MCF 10A (cell line): ENCODE measurements at regions not wholly inside any gene's neighbourhood (a gene's known extent, or its start where the extent isn't known, plus 50 kb on each side); places are given as distances from the start of the nearest gene placed in this dataset.

ENCODE experiments used
- BruUV-seq: library from RNA; stranded (reverse); fragments of 400-500 nt; replicated peaks from 2 replicates; lab custom pipeline; 2021; lab: Mats Ljungman, UMichigan
- CTCF ChIA-PET: fragments of 300-600 bp; sonication (Branson Sonifier 250); formaldehyde crosslinking; extraction: SDS; loops from one replicate; lab custom pipeline; 2021; ENCODE audit warnings: antibody characterized with exemption, inconsistent platforms; lab: Yijun Ruan, JAX
- POLR2A ChIA-PET: fragments of 300-600, 350-650 bp; sonication (Branson Sonifier 250); formaldehyde crosslinking; extraction: SDS; loops from one replicate; lab custom pipeline; 2020; ENCODE audit warnings: antibody characterized with exemption, inconsistent platforms; lab: Yijun Ruan, JAX
- DNase-seq: peaks from one replicate; pipeline ENCODE4 v3.0.0-alpha.2; 2018; ENCODE audit not compliant: unreplicated experiment
- H3K27ac Mint-ChIP-seq: one replicate; pipeline ENCODE4 v1.8.0; 2022; ENCODE audit warnings: mild to moderate bottlenecking, low read depth, mixed read lengths; ENCODE audit not compliant: unreplicated experiment
- H3K27me3 Mint-ChIP-seq: one replicate; pipeline ENCODE4 v1.8.0; 2022; ENCODE audit warnings: mixed read lengths; ENCODE audit not compliant: insufficient read depth, unreplicated experiment
- H3K36me3 Mint-ChIP-seq: one replicate; pipeline ENCODE4 v1.8.0; 2022; ENCODE audit warnings: mild to moderate bottlenecking, moderate library complexity, mixed read lengths; ENCODE audit not compliant: insufficient read depth, unreplicated experiment
- H3K4me1 Mint-ChIP-seq: one replicate; pipeline ENCODE4 v1.8.0; 2022; ENCODE audit warnings: mixed read lengths; ENCODE audit not compliant: insufficient read depth, unreplicated experiment
- H3K4me3 Mint-ChIP-seq: one replicate; pipeline ENCODE4 v1.8.0; 2022; ENCODE audit warnings: mild to moderate bottlenecking, moderate library complexity, mixed read lengths; ENCODE audit not compliant: unreplicated experiment
- H3K9me3 Mint-ChIP-seq: one replicate; pipeline ENCODE4 v1.8.0; 2022; ENCODE audit warnings: mixed read lengths; ENCODE audit not compliant: unreplicated experiment
- CTCF ChIP-seq: fragments of 200-600 bp; IDR thresholded peaks from one replicate; pipeline ENCODE4 v1.8.0; 2022; ENCODE audit warnings: antibody characterized with exemption, mild to moderate bottlenecking; ENCODE audit not compliant: unreplicated experiment
- intact Hi-C: fragments of 100-400 bp; cut with micrococcal nuclease; formaldehyde crosslinking; loops from 2 replicates; pipeline ENCODE4 v1.14.1; 2022

DNA sequence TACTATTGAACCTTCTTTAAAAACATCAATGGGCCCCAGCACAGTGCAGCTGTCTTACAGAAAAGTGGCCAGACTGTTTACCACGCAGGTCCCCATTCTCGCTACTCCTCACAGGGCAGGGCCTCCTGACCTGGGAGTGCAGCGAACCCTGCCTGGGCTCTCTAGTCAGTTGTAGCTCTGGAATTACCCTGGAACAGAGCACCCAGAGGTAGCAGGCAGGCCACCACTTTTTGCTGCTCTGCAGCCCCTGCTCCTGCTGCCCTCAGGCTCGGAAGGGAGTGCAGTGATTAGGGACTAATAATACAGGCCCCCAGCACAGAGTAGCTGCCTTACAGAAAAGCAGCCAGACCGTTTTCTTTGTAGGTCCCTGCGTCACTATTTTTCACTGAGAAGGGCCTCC, 1563.0 kb downstream of the SUCLG1 start:
- ChIA-PET POLR2A (interaction anchor here (0.6 kb wide), 1 partner anchor 50 kb away, joined by 3 read pairs; no protein-coding TSS in a partner anchor), CTCF (interaction anchor here (0.6 kb wide), 2 partner anchors 18 to 85 kb away, joined by 3 to 4 read pairs; no protein-coding TSS in a partner anchor)
- no peak for TF ChIP-seq CTCF
- Mint-ChIP-seq H3K27me3 (no peaks in the 10 kb centered on the region), H3K36me3 (no peaks in the 10 kb centered on the region), H3K9me3 (no peaks in the 10 kb centered on the region), H3K4me3 (no peak overlapping the region), H3K27ac (no peak overlapping the region), H3K4me1 (no peaks in the 10 kb centered on the region)
- DNase-seq = no peak
- intact Hi-C loops = no loop called here
- BruUV-seq = no TSS peak

DNA sequence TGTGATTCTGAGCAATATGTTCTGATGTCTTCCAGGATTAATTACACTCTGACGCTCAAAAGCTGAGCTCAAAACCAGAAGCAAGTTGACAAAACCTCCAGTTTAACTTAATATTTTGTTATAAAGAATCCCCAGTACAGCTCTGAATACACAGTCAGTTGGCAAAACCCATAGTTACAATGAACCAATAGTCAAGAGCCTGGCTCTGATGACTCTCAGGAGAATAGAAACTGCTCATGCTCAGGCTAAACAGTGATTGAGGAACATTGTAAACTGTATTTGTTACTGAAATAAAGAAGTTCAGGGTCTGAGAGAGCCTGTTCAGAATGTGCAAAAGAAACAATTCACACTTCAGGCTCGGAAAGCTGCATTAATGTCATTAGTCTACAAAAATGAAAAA, 1565.9 kb downstream of the SUCLG1 start:
- Mint-ChIP-seq H3K27ac (no peak overlapping the region), H3K27me3 (no peaks in the 10 kb centered on the region), H3K36me3 (no peaks in the 10 kb centered on the region), H3K4me1 (no peaks in the 10 kb centered on the region), H3K9me3 (no peaks in the 10 kb centered on the region), H3K4me3 (no peak overlapping the region)
- no TSS peak for BruUV-seq
- intact Hi-C loops = no loop called here
- no peak for TF ChIP-seq CTCF
- ChIA-PET CTCF (interaction anchor here (0.6 kb wide), 1 partner anchor 300 kb away, joined by 3 read pairs; no protein-coding TSS in a partner anchor), POLR2A (no interaction called here)
- DNase-seq = no peak

- no peak overlapping the region for H3K27ac Mint-ChIP-seq
- no peaks in the 10 kb centered on the region for H3K36me3 Mint-ChIP-seq
- POLR2A ChIA-PET = no interaction called here
- H3K27me3 Mint-ChIP-seq = no peaks in the 10 kb centered on the region
- H3K4me1 Mint-ChIP-seq = no peaks in the 10 kb centered on the region
- H3K4me3 Mint-ChIP-seq = no peak overlapping the region
- no TSS peak for BruUV-seq
- intact Hi-C loops = no loop called here
- CTCF ChIA-PET = interaction anchor here (0.6 kb wide), 1 partner anchor 461 kb away, joined by 3 read pairs; no protein-coding TSS in a partner anchor
- peaks cover 15% of the 10 kb centered on the region for H3K9me3 Mint-ChIP-seq
- TF ChIP-seq CTCF = no peak
- no peak for DNase-seq
Measured at GRCh38 chr2:82879803-82880202, 1579.3 kb downstream of the SUCLG1 start.

DNA sequence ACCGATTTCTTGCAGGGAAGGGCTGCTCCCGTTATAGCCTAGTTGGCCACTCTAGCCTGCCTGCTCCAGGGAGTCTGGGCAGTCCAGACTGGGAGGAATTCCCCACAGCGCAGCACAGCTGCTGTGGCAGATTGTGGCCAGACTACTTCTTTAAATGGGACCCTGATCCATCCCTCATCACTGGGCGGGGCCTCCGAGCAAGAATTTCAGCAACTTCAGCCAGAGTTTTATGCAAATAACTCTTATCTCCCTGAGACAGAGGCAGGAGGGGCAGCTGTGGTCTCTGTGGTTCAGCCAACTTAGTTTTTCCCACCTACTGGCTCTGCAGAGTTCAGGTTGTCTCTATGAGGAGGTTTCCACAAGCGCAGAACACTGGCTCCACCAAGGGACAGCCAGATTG, 1583.2 kb downstream of the SUCLG1 start:
- Mint-ChIP-seq H3K9me3 (peaks cover 15% of the 10 kb centered on the region), H3K4me1 (no peaks in the 10 kb centered on the region), H3K27me3 (no peaks in the 10 kb centered on the region), H3K4me3 (no peak overlapping the region), H3K36me3 (no peaks in the 10 kb centered on the region), H3K27ac (no peak overlapping the region)
- intact Hi-C loops = no loop called here
- DNase-seq = no peak
- no TSS peak for BruUV-seq
- CTCF ChIA-PET = no interaction called here
- no peak for TF ChIP-seq CTCF
- POLR2A ChIA-PET = no interaction called here
